ENCODE measurements at regions not wholly inside any gene's neighbourhood (a gene's known extent, or its start where the extent isn't known, plus 50 kb on each side); places are given as distances from the start of the nearest gene placed in this dataset.
"Not testable (repeated sequence)": the region's sequence is repeated elsewhere in the genome, so short reads cannot be mapped to it uniquely, and the experiment has no call there.

- no peaks in the 10 kb centered on the region for H3K9me3 ChIP-seq (ENCODE audit: severe bottlenecking)
- H3K27ac ChIP-seq = no peak overlapping the region
- H3K27me3 ChIP-seq (ENCODE audit: insufficient read depth, low read depth, severe bottlenecking) = no peaks in the 10 kb centered on the region
- H3K4me3 ChIP-seq (ENCODE audit: low read depth, low read length) = no peak overlapping the region
- TF ChIP-seq CTCF (IDR thresholded peaks at IDR 0.05; ENCODE audit: low read depth, low read length) = peak; percentile 22; the same call in 1 of the 2 replicates
- no peak for DNase-seq
- no peaks in the 10 kb centered on the region for H3K36me3 ChIP-seq
Measured at GRCh38 chr13:25001476-25002206, 94.3 kb upstream of the PABPC3 start.

- H3K27ac ChIP-seq = not testable (repeated sequence)
Measured at GRCh38 chr13:25002311-25002710, 93.6 kb upstream of the PABPC3 start.

GRCh38 chr13:25004489-25004888, 91.4 kb upstream of the PABPC3 start:
- not testable (repeated sequence) for DNase-seq; H3K9me3 ChIP-seq (ENCODE audit: severe bottlenecking); H3K36me3 ChIP-seq; H3K27me3 ChIP-seq (ENCODE audit: insufficient read depth, low read depth, severe bottlenecking); H3K27ac ChIP-seq; H3K4me3 ChIP-seq (ENCODE audit: low read depth, low read length)

More at GRCh38 chr13:25002311-25002710, 93.6 kb upstream of the PABPC3 start:
- H3K4me3 ChIP-seq (ENCODE audit: low read depth, low read length); H3K9me3 ChIP-seq (ENCODE audit: severe bottlenecking); H3K27me3 ChIP-seq (ENCODE audit: insufficient read depth, low read depth, severe bottlenecking); DNase-seq; H3K36me3 ChIP-seq: not testable (repeated sequence)

GRCh38 chr13:25005050-25005497, 90.9 kb upstream of the PABPC3 start:
- H3K36me3 ChIP-seq; H3K9me3 ChIP-seq (ENCODE audit: severe bottlenecking); H3K27ac ChIP-seq; H3K27me3 ChIP-seq (ENCODE audit: insufficient read depth, low read depth, severe bottlenecking): not testable (repeated sequence)
- peak; percentile 48 for DNase-seq
- peak overlapping the region; percentile 29 for H3K4me3 ChIP-seq (ENCODE audit: low read depth, low read length)
- peak; percentile 56; the same call in 1 of the 2 replicates for TF ChIP-seq CTCF (IDR thresholded peaks at IDR 0.05; ENCODE audit: low read depth, low read length)

- not testable (repeated sequence) for H3K4me3 ChIP-seq (ENCODE audit: low read depth, low read length); H3K27ac ChIP-seq; DNase-seq; H3K9me3 ChIP-seq (ENCODE audit: severe bottlenecking); H3K27me3 ChIP-seq (ENCODE audit: insufficient read depth, low read depth, severe bottlenecking); H3K36me3 ChIP-seq
Measured at GRCh38 chr13:25007389-25007788, 88.5 kb upstream of the PABPC3 start.

- H3K4me3 ChIP-seq (ENCODE audit: low read depth, low read length); H3K36me3 ChIP-seq; H3K9me3 ChIP-seq (ENCODE audit: severe bottlenecking); H3K27me3 ChIP-seq (ENCODE audit: insufficient read depth, low read depth, severe bottlenecking): not testable (repeated sequence)
- DNase-seq = peak; percentile 81
- H3K27ac ChIP-seq = peak overlapping the region; percentile 50
Measured at GRCh38 chr13:25014398-25014973, 81.5 kb upstream of the PABPC3 start.

GRCh38 chr13:25017176-25017575, 78.8 kb upstream of the PABPC3 start:
- not testable (repeated sequence) for H3K4me3 ChIP-seq (ENCODE audit: low read depth, low read length); DNase-seq; H3K36me3 ChIP-seq; H3K27ac ChIP-seq; H3K9me3 ChIP-seq (ENCODE audit: severe bottlenecking); H3K27me3 ChIP-seq (ENCODE audit: insufficient read depth, low read depth, severe bottlenecking)

- DNase-seq = peak; percentile 75
- H3K9me3 ChIP-seq (ENCODE audit: severe bottlenecking); H3K36me3 ChIP-seq; H3K27me3 ChIP-seq (ENCODE audit: insufficient read depth, low read depth, severe bottlenecking): not testable (repeated sequence)
- peak overlapping the region; percentile 40 for H3K4me3 ChIP-seq (ENCODE audit: low read depth, low read length)
- peak overlapping the region; percentile 33 for H3K27ac ChIP-seq
Measured at GRCh38 chr13:25017808-25018728, 77.9 kb upstream of the PABPC3 start.

All from WERI-Rb-1 (cell line).